Trophoblast cell (in vitro differentiated cells and primary cell): ENCODE measurements at regions not wholly inside any gene's neighbourhood (a gene's known extent, or its start where the extent isn't known, plus 50 kb on each side); places are given as distances from the start of the nearest gene placed in this dataset.
"Not testable (repeated sequence)": the region's sequence is repeated elsewhere in the genome, so short reads cannot be mapped to it uniquely, and the experiment has no call there.

Experiments
- DNase-seq, 2 donors: peaks; one replicate each; pipeline ENCODE4 v3.0.0-alpha.2; 2016
- H2AFZ ChIP-seq: 2 replicates; pipeline ENCODE4 v1.6.1; 2013; ENCODE audit warnings: low read length, moderate library complexity, mild to moderate bottlenecking; ENCODE audit not compliant: insufficient read depth, poor library complexity
- H2AK5ac ChIP-seq: 2 replicates; pipeline ENCODE4 v1.6.1; 2013; ENCODE audit warnings: mild to moderate bottlenecking, low read length
- H2BK120ac ChIP-seq: 2 replicates; pipeline ENCODE4 v1.6.1; 2013; ENCODE audit warnings: low read length, mild to moderate bottlenecking, moderate library complexity; ENCODE audit not compliant: insufficient read depth, poor library complexity
- H2BK12ac ChIP-seq: 2 replicates; pipeline ENCODE4 v1.6.1; 2013; ENCODE audit warnings: mild to moderate bottlenecking, low read length, moderate library complexity
- H2BK5ac ChIP-seq: 2 replicates; pipeline ENCODE4 v1.6.1; 2013; ENCODE audit warnings: low read length, low read depth, moderate library complexity, mild to moderate bottlenecking; ENCODE audit not compliant: poor library complexity
- H3K14ac ChIP-seq: 2 replicates; pipeline ENCODE4 v1.6.1; 2013; ENCODE audit warnings: mild to moderate bottlenecking, low read length
- H3K18ac ChIP-seq: 2 replicates; pipeline ENCODE4 v1.6.1; 2013; ENCODE audit warnings: mild to moderate bottlenecking, low read length
- H3K23ac ChIP-seq: 2 replicates; pipeline ENCODE4 v1.6.1; 2013; ENCODE audit warnings: low read length
- H3K27ac ChIP-seq: 2 replicates; pipeline ENCODE4 v1.5.1; 2013; ENCODE audit warnings: low read depth, mild to moderate bottlenecking, inconsistent platforms, low read length, moderate library complexity
- H3K27me3 ChIP-seq: 2 replicates; pipeline ENCODE4 v1.6.1; 2013; ENCODE audit warnings: inconsistent platforms, mild to moderate bottlenecking, low read length, moderate library complexity; ENCODE audit not compliant: insufficient read depth
- H3K36me3 ChIP-seq, 2 experiments: 1 replicate in 1 of 2; 2 replicates in 1 of 2; pipeline ENCODE4 v1.6.1; 2013; ENCODE audit warnings: low read length in 2 of 2, mild to moderate bottlenecking in 2 of 2, moderate library complexity in 1 of 2; ENCODE audit not compliant: insufficient read depth in 2 of 2, control insufficient read depth in 1 of 2
- H3K4ac ChIP-seq: 2 replicates; pipeline ENCODE4 v1.6.1; 2013; ENCODE audit warnings: low read depth, mild to moderate bottlenecking, low read length, moderate library complexity
- H3K4me1 ChIP-seq, 2 experiments: 1 replicate in 1 of 2; 2 replicates in 1 of 2; pipeline ENCODE4 v1.6.1; 2013; ENCODE audit warnings: low read length in 2 of 2, mild to moderate bottlenecking in 2 of 2, moderate library complexity in 1 of 2; ENCODE audit not compliant: insufficient read depth in 2 of 2, control insufficient read depth in 1 of 2
- H3K4me2 ChIP-seq: 2 replicates; pipeline ENCODE4 v1.6.1; 2013; ENCODE audit warnings: inconsistent platforms, mild to moderate bottlenecking, low read length, moderate library complexity
- H3K4me3 ChIP-seq: 2 replicates; pipeline ENCODE4 v1.5.1; 2013; ENCODE audit warnings: mild to moderate bottlenecking, low read depth, low read length, inconsistent platforms
- H3K79me1 ChIP-seq: one replicate; pipeline ENCODE4 v1.6.1; 2013; ENCODE audit warnings: low read length
- H3K79me2 ChIP-seq: 2 replicates; pipeline ENCODE4 v1.6.1; 2013; ENCODE audit warnings: low read length, mild to moderate bottlenecking; ENCODE audit not compliant: control insufficient read depth, insufficient read depth, poor library complexity
- H3K9ac ChIP-seq: 2 replicates; pipeline ENCODE4 v1.6.1; 2013; ENCODE audit warnings: mild to moderate bottlenecking, low read length
- H3K9me3 ChIP-seq: 2 replicates; pipeline ENCODE4 v1.6.1; 2013; ENCODE audit warnings: low read depth, mild to moderate bottlenecking, control low read depth, inconsistent platforms, low read length; ENCODE audit not compliant: insufficient read depth
- H4K12ac ChIP-seq: 2 replicates; pipeline ENCODE4 v1.6.1; 2013; ENCODE audit warnings: low read depth, mild to moderate bottlenecking, low read length, moderate library complexity
- H4K8ac ChIP-seq: 2 replicates; pipeline ENCODE4 v1.6.1; 2013; ENCODE audit warnings: low read depth, mild to moderate bottlenecking, low read length, moderate library complexity
- H4K91ac ChIP-seq: one replicate; pipeline ENCODE4 v1.6.1; 2013; ENCODE audit warnings: low read depth, mild to moderate bottlenecking, low read length, moderate library complexity
- WGBS: extraction: QIAGEN DNeasy Blood & Tissue Kit; methylation state at CpG from one replicate; pipeline ENCODE4 v1.1.7; 2013; ENCODE audit warnings: missing lambda C conversion rate; ENCODE audit not compliant: insufficient read length, insufficient coverage; ENCODE audit errors: extremely low coverage; 5-methylcytosine and 5-hydroxymethylcytosine counted together

DNA sequence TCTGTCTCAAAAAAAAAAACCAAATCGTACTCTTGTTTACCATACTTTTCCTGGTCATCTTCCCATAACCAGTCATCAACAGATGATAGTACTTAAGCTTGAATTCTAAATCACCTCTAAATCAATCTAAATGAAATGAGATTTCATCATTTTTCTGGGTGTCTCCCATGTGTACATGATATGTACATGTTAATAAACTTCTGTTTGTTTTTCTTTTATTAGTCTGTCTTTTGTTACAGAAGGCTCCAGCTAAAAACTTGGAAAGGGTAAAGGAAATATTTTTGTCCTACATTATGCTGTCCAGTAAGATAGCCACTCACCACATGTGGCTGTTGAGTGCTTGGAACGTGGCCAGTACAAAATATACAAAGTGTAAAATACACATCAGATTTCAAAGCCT is 78.7 kb upstream of the MSH6 start:
- no peak overlapping the region for H2BK5ac ChIP-seq
- no peak overlapping the region for H2AK5ac ChIP-seq
- no peak overlapping the region for H3K18ac ChIP-seq
- no peak overlapping the region for H3K4me3 ChIP-seq
- H4K12ac ChIP-seq: no peak overlapping the region
- H3K79me1 ChIP-seq: peaks cover 9% of the 10 kb centered on the region
- no peaks in the 10 kb centered on the region for H3K79me2 ChIP-seq
- H3K4ac ChIP-seq: no peak overlapping the region
- H2BK12ac ChIP-seq: no peak overlapping the region
- no peaks in the 10 kb centered on the region for H3K27me3 ChIP-seq
- no peak overlapping the region for H2BK120ac ChIP-seq
- H3K4me1 ChIP-seq: peaks cover 11 to 12% of the 10 kb centered on the region in 2 experiments
- no peak for DNase-seq
- no peaks in the 10 kb centered on the region for H3K9me3 ChIP-seq
- no peak overlapping the region for H2AFZ ChIP-seq
- H3K9ac ChIP-seq: no peak overlapping the region
- no peaks in the 10 kb centered on the region for H3K36me3 ChIP-seq
- no CpG with 5 or more reads among the region's 2 CpGs for WGBS
- H3K14ac ChIP-seq: no peak overlapping the region
- no peak overlapping the region for H4K91ac ChIP-seq
- H3K27ac ChIP-seq: no peak overlapping the region
- H3K23ac ChIP-seq: no peak overlapping the region
- H3K4me2 ChIP-seq: no peak overlapping the region
- H4K8ac ChIP-seq: no peak overlapping the region

DNA sequence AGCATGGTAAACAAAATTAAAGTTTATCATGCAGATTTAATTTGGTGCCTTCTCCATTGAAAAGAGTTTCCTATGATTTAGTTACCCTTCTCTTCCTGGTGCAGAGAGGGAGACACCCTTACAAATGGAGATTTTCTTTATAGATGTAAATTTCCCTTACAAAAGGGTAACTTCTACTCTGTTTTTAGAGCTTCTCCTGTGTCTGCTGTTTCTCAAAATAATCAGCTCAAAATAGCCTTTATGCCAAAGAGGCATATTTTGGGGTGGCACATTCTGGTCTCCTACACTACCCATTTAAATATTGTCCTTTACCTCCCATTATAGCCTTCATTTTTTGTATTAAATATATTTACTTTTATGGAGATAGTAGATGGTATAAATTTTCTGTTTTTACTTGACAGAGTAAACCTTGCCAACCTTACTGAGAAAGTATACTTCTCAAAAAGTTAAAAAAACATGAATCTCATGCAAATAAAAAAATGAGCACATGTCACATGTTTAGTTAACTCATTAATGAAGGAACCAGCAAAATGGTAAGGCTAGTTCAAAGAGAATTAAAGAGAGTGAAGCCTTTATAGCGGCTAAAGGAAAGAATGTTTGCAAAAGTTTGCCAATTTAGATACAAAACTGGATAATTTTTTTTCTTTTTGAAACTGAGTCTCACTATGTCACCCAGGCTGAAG is 83.3 kb upstream of the MSH6 start:
- H3K14ac ChIP-seq: no peak overlapping the region
- no peak overlapping the region for H2AFZ ChIP-seq
- H3K79me2 ChIP-seq: peaks cover 5% of the 10 kb centered on the region
- WGBS: no CpG with 5 or more reads among the region's 1 CpG
- no peak overlapping the region for H3K4me2 ChIP-seq
- DNase-seq: no peak
- H2AK5ac ChIP-seq: no peak overlapping the region
- H3K4ac ChIP-seq: no peak overlapping the region
- H2BK5ac ChIP-seq: no peak overlapping the region
- H2BK12ac ChIP-seq: peak overlapping the region; percentile 61
- no peak overlapping the region for H3K18ac ChIP-seq
- H3K4me3 ChIP-seq: no peak overlapping the region
- H3K36me3 ChIP-seq: no peaks in the 10 kb centered on the region
- H2BK120ac ChIP-seq: peak overlapping the region; percentile 6
- no peak overlapping the region for H3K9ac ChIP-seq
- peaks cover 30 to 35% of the 10 kb centered on the region in 2 experiments for H3K4me1 ChIP-seq
- H4K8ac ChIP-seq: no peak overlapping the region
- no peak overlapping the region for H4K12ac ChIP-seq
- H3K23ac ChIP-seq: no peak overlapping the region
- peaks cover 39% of the 10 kb centered on the region for H3K79me1 ChIP-seq
- no peaks in the 10 kb centered on the region for H3K27me3 ChIP-seq
- peak overlapping the region; percentile 96 for H3K27ac ChIP-seq
- no peaks in the 10 kb centered on the region for H3K9me3 ChIP-seq
- H4K91ac ChIP-seq: peak overlapping the region; percentile 70

DNA sequence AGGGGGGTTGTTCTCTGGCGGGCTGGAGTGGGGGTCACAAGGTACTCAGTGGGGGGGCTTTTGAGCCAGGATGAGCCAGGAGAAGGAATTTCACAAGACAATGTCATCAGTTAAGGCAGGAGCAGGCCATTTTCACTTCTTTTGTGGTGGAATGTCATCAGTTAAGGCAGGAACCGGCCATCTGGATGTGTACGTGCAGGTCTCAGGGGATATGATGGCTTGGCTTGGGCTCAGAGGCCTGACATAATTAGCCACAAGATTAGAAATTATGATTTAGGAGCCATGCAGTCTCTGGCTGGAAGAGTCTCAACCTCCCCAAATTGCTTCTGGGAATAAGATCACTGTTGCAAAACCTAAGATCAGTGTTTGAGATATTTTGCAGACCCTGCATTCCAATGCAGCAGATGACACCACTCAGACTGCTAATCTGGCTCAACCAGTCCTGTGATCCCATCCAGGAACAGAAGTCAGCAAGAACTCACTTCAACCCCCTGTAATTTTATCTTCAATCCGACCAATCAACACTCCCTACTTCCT is 84.4 kb upstream of the MSH6 start:
- not testable (repeated sequence) for H4K12ac ChIP-seq, H3K23ac ChIP-seq, H3K14ac ChIP-seq, H2AK5ac ChIP-seq, H3K36me3 ChIP-seq, H2AFZ ChIP-seq, H3K4me3 ChIP-seq, H3K4ac ChIP-seq, H3K9ac ChIP-seq, H3K79me2 ChIP-seq, H3K27me3 ChIP-seq, H3K18ac ChIP-seq, H3K9me3 ChIP-seq
- Histone ChIP-seq H3K4me2 (peak overlapping the region; percentile 47), H3K27ac (peak overlapping the region; percentile 96), H2BK12ac (peak overlapping the region; percentile 92), H3K79me1 (peaks cover 39% of the 10 kb centered on the region), H2BK120ac (peak overlapping the region; percentile 97), H4K91ac (peak overlapping the region; percentile 98), H3K4me1 (peaks cover 30 to 32% of the 10 kb centered on the region in 2 experiments), H4K8ac (peak overlapping the region; percentile 80), H2BK5ac (peak overlapping the region; percentile 96)
- no CpG with 5 or more reads among the region's 4 CpGs for WGBS
- DNase-seq: peak; percentile 84 to 94

GRCh38 chr2:47697681-47698435 is 85.1 kb upstream of the MSH6 start:
- not testable (repeated sequence) for H3K27me3 ChIP-seq, H3K9ac ChIP-seq, H3K9me3 ChIP-seq, H3K36me3 ChIP-seq, H3K79me2 ChIP-seq, H3K23ac ChIP-seq, H3K4me3 ChIP-seq, H2AFZ ChIP-seq
- Histone ChIP-seq H3K14ac (peak overlapping the region; percentile 93), H4K91ac (peak overlapping the region; percentile 98), H2BK120ac (peak overlapping the region; percentile 97), H3K4me2 (peak overlapping the region; percentile 16), H2AK5ac (peak overlapping the region; percentile 93), H2BK5ac (peak overlapping the region; percentile 96), H3K4ac (peak overlapping the region; percentile 91), H3K79me1 (peaks cover 41% of the 10 kb centered on the region), H3K18ac (peak overlapping the region; percentile 84), H3K27ac (peak overlapping the region; percentile 95), H3K4me1 (peaks cover 30 to 32% of the 10 kb centered on the region in 2 experiments), H4K12ac (peak overlapping the region; percentile 62), H2BK12ac (peak overlapping the region; percentile 94), H4K8ac (peak overlapping the region; percentile 80)
- peak in 1 of 2 donors; percentile 25 for DNase-seq
- WGBS: no CpG with 5 or more reads among the region's 14 CpGs
